Activated CD8-positive, alpha-beta memory T cell treated with anti-CD3 and anti-CD28 coated beads, Interleukin-2, amount 50 U/mL, for 1 hour (primary cell): ENCODE measurements at regions not wholly inside any gene's neighbourhood (a gene's known extent, or its start where the extent isn't known, plus 50 kb on each side); places are given as distances from the start of the nearest gene placed in this dataset.

Source experiments
- DNase-seq: peaks from one replicate; pipeline ENCODE4 v3.0.0-alpha.2; 2020; ENCODE audit errors: extremely low read depth

GRCh38 chrX:39704590-39704989 lies 393.2 kb downstream of the BCOR start:
- no peak for DNase-seq

DNA sequence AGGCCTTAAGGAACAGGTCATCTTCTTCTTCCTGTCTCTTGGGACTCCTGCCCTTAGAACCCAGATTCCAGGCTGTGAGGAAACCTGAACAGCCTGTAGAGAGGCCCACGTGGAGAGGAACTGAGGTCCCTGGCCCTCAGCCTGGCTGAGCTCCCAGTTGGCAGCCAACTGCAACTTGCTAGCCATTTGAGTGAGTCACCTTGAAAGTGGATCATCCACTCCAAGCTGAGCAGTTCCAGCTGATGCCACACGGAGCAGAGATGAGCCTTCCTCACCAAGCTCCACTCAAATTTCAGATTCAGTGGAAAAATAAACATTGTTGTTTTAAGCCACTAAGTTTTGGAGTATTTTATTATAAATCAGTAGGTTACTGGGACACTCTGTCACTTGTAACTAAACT lies 392.5 kb downstream of the BCOR start:
- no peak for DNase-seq

- no peak for DNase-seq
These were observed 388.4 kb downstream of the BCOR start for GRCh38 chrX:39709364-39709763.

DNA sequence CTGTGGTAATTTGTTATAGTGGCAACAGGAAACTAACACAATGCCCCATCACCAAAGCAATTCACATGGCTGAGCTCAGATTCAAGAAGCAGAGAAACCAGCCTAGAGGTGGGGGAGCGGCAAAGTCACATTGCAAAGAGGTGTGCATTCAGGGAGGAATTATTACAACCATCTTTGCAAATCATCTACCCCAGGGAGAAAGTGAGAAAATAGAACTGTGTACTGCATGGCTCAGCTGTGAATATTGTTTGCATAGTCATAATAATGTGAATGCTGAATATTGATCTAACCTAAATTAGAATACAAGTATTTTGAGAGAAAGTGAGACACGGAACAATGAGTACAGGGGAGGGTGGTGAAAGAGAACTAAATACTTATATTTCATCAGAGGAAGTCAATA lies 387.9 kb downstream of the BCOR start:
- no peak for DNase-seq

DNA sequence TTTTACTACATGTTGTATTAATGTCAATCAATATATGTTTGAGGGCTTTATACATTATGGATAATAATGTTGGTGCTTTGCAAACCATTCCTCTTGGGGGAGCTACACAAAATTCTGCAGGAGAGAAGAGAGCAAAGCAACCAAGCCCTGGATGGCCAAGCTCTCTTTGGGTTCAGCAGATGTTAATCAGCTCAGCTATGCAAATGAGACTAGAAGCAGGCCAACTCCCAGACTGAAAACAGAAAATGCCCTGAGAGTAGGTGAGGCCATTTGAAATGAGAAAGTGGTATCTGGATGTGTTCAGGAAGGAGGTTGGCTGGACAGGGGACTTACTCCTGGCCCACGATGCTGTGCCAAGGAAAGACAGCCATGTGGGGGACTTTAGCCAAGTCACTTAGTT lies 387.0 kb downstream of the BCOR start:
- DNase-seq: no peak

GRCh38 chrX:39714471-39714870 lies 383.3 kb downstream of the BCOR start:
- no peak for DNase-seq

DNA sequence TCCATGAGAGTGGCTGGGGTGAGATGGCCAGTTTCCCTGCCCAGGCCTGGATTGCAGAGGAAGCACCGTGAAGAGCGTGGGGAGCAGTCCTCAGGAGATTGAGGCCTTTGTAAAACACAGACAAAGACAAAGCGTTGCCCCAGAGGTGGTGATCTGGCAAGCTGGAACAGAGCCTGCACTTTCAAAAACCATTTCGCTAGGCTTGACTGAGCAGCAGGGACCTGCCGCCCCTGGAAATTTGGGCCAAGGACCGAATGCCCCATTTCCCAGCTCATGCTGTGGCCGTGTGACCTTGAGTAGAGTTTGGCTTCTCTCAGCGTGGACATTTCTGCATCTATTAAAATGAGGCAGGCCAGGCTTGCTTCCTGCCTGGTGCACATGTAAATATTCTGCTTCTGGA lies 381.4 kb downstream of the BCOR start:
- DNase-seq: no peak

DNA sequence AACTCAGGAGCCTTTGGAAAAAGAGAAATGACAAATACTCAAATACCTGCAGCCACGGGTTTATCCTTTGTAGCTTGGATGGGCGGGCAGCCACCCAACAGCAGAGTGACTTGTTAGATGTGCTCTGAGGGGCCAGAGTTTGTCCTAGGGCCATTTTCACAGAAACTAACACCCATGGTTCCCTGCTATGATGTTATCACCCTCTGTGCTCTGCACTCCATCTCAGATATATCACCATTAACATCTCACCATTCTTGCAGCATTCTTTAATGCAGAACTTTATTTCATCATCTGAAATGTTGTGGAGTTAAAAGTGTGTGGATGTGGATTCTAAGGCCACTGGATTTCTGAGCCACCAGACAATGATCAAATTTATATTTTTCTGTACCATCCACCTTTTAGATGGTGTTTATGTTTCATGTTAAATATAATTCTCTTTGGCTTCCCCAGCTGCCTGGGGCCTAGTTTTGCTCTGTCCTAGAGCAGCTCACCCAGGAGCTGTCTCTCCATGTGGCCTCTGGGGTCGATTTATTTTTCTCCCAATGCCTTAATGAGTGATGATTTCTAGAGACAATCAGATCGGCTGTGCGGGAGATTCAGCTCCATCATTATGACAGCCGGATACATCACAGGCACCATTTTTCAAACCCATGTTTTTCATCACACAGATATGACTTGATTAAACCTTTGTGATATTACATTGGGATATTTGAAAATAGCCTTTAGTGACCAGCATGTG lies 380.8 kb downstream of the BCOR start:
- no peak for DNase-seq

- no peak for DNase-seq
These were observed 378.8 kb downstream of the BCOR start for GRCh38 chrX:39718981-39719380.

- no peak for DNase-seq
These were observed 376.8 kb downstream of the BCOR start for GRCh38 chrX:39720945-39721344.

GRCh38 chrX:39721566-39722279 lies 376.0 kb downstream of the BCOR start:
- DNase-seq: no peak

GRCh38 chrX:39724544-39724943 lies 373.2 kb downstream of the BCOR start:
- no peak for DNase-seq

DNA sequence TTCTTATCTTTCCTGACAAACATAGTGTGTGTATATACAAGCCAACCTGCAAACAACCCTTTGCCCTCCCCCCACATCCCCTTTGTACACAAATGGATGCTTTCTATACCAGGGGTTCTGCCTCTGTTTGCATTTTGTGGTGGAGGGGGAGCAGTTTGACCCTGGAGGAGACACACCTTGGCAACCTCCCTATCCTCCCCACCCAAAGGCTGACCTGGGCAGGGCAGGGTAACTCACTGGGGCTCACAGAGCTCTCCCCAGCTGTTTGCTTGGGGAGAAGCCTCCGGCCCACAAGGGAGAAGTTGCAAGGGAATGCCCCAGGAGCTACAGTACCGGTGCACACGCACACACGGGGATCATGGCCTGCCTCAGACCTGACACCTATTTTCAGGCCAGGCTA lies 372.6 kb downstream of the BCOR start:
- DNase-seq: no peak

DNA sequence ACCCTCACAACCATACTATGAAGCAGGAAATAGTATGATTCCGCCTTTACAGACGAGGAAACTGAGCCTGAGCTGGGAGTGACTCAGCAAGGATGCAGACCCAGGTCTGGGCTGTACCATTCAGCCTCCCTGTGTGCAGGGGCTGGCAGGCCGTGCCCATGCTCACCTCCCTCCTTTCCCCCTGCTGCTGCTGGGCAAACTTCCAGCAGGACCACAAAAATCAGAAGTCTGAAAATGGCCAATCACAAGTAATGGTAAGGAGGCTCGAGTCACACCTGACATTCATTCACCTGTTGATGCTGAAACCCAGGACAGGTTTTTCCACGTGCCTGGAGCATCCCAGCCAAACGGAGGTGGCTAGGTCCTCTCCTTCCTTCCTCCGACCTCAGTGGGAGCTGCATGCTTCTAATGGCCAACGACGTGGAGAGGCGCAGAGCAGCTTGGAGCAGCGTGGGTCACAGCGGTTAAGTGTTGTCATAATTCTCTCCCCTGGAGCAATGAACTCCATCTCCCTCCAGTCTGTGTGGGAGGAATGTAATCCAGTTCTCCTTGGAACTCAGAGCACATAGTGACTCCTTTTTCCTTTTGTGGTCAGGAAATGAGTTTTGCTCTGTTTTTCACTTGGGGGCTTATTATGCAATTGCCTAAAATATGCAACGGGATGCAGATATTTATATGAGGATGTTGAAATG lies 371.7 kb downstream of the BCOR start:
- DNase-seq: no peak

DNA sequence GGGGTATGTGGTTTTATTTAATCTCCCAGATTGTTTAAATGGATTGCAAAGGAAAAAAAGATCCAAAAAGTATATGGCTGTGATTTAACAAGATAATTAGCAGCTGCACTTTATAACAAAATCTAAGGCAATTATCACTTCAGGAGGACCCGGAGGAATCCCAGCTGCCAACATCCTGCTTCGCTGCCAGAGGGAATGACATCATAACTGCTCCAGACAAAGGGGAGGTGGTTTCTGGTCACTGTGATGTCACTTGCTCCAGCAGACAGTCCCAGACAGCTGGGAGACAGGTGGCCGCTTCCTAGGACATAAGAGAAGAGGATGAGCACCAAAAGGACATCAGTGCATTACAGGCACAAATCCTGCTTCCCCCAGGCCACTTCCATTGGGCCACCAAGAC lies 371.0 kb downstream of the BCOR start:
- no peak for DNase-seq

GRCh38 chrX:39728025-39728424 lies 369.7 kb downstream of the BCOR start:
- no peak for DNase-seq

GRCh38 chrX:39728852-39729598 lies 368.7 kb downstream of the BCOR start:
- DNase-seq: no peak

- DNase-seq: no peak
These were observed 367.6 kb downstream of the BCOR start for GRCh38 chrX:39729981-39730661.

DNA sequence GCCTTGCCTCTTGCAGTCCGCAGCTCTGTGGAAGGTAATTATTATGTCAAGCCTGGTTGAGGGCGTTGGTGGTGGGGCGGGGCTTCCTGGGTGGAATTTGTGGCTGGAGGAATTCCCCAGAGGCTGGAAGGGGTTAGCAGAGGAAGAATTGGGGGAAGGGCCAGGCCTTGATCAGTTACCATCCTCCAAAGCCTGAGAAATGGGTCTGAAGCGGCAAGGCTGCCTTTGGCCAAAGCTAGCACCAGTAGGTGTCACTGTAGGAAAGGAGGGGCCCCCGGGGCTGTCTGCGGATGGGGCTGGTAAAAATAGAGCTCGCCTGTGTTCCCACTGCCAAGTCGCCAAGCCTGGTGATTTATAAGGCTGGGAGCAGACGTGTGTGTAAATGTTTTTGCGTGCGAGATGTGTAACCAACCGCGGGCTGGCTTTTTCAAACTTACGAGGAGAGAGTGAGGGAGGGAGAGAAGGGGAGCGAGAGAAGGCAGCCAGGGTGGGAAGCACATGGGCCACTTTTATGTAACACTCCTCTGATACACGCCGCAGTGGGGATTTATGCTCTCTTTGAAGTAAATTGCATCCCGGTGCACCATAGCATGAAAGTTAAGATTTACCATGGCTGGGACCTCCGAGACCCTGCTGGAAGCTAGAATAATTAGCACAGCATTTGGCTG lies 367.0 kb downstream of the BCOR start:
- DNase-seq: no peak

DNA sequence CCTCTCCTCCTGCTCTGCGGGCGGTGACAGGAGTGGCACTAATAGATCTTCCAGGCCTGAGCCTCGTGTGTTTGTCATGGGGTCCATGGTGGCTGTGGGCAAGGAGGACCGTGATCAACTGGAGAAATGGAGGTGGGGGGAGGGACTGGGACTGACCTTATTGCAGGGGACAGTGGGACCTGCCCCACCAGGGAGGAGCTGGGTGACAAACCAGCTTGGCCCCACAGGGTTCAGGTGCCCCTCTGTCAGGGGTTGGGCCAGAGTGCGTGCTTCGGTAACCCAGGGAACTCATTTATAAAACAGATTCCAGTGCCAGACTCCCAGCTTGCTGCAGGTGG lies 366.5 kb downstream of the BCOR start:
- DNase-seq: no peak

GRCh38 chrX:39731735-39732134 lies 366.0 kb downstream of the BCOR start:
- no peak for DNase-seq
